HL-60 (cell line): ENCODE measurements at regions not wholly inside any gene's neighbourhood (a gene's known extent, or its start where the extent isn't known, plus 50 kb on each side); places are given as distances from the start of the nearest gene placed in this dataset.

ENCODE experiments used
- DNase-seq, 2 experiments: peaks; one replicate each; pipeline ENCODE4 v3.0.0-alpha.2; 2010 to 2020; ENCODE audit warnings: low read depth in 1 of 2, low spot score in 1 of 2
- H3K27ac ChIP-seq: fragments of 250-450 bp; sonication (Bioruptor Pico); replicated peaks from 2 replicates; pipeline ENCODE4 v1.5.1; 2020; ENCODE audit warnings: mild to moderate bottlenecking, moderate library complexity
- H3K27me3 ChIP-seq: fragments of 250-450 bp; sonication (Bioruptor Pico); 2 replicates; pipeline ENCODE4 v1.5.1; 2021; ENCODE audit warnings: mild to moderate bottlenecking, moderate library complexity; ENCODE audit not compliant: insufficient read depth, poor library complexity, severe bottlenecking
- H3K4me3 ChIP-seq: replicated peaks from 2 replicates; pipeline ENCODE4 v1.5.1; 2011; ENCODE audit warnings: mild to moderate bottlenecking, control low read depth, low read length; ENCODE audit not compliant: insufficient read depth
- CTCF ChIP-seq: IDR thresholded peaks from one replicate; pipeline ENCODE4 v1.5.1; 2011; ENCODE audit warnings: low read length, control low read depth, inconsistent platforms; ENCODE audit not compliant: insufficient read depth
- GABPA ChIP-seq: IDR thresholded peaks from 2 replicates; pipeline ENCODE4 v1.6.1; 2012; ENCODE audit warnings: low read depth
- POLR2AphosphoS5 ChIP-seq: IDR thresholded peaks from 2 replicates; pipeline ENCODE4 v1.6.1; 2012; ENCODE audit warnings: low read depth
- REST ChIP-seq: IDR thresholded peaks from 2 replicates; pipeline ENCODE4 v1.6.1; 2012; ENCODE audit warnings: low read depth; ENCODE audit not compliant: insufficient replicate concordance
- SPI1 ChIP-seq: IDR thresholded peaks from 2 replicates; pipeline ENCODE4 v1.6.1; 2012; ENCODE audit warnings: low read depth, mild to moderate bottlenecking, borderline replicate concordance

DNA sequence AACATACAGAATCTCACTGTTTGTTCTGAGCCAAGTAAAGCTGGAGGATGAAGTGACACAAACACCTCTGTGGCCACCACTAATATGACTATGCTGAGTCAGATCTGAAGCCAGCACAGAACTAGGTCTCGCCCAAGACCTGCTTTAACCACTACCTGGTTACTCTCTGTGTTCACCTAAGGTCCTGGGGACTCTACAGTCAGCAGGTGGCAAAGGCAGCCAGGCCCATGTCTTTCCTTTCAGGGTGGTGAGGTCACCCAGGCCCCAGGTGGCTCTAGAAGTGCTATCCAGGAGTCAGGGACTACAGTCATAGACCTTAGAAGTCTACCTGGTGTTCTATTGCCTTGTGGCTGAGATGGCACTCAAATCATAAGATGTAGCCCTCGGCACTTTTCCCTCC is 287.9 kb upstream of the ARRDC4 start:
- H3K4me3 ChIP-seq: no peak overlapping the region
- DNase-seq: no peak
- no peaks in the 10 kb centered on the region for H3K27me3 ChIP-seq
- H3K27ac ChIP-seq: no peak overlapping the region
- TF ChIP-seq SPI1 (no peak), POLR2AphosphoS5 (no peak), GABPA (no peak), REST (no peak), CTCF (no peak)

DNA sequence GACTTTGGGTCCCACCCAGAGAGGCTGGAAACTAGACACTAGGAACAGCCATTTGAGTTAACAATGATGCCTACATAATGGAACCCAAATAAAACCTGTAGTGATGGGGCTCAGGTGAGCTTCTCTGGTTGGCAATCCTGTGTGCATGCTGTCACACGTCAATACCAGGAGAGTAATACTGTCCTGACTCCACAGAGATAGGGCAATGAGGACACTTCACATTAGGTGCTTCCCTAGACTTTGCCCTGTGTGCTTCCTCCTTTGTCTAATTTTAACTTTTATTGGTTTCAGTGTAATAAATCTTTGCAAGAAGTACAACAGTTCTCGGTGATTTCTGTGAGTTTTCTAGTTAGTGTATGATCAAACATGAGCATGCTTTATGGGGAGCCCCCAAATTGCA is 281.8 kb upstream of the ARRDC4 start:
- DNase-seq: no peak
- Histone ChIP-seq H3K27me3 (no peaks in the 10 kb centered on the region), H3K4me3 (no peak overlapping the region), H3K27ac (no peak overlapping the region)
- no peak for TF ChIP-seq REST
- no peak for TF ChIP-seq POLR2AphosphoS5
- no peak for TF ChIP-seq SPI1
- no peak for TF ChIP-seq GABPA
- TF ChIP-seq CTCF: no peak

GRCh38 chr15:97679106-97679688 is 281.3 kb upstream of the ARRDC4 start:
- Histone ChIP-seq H3K27ac (no peak overlapping the region), H3K27me3 (no peaks in the 10 kb centered on the region), H3K4me3 (no peak overlapping the region)
- TF ChIP-seq GABPA (no peak), REST (no peak), POLR2AphosphoS5 (no peak), CTCF (no peak), SPI1 (no peak)
- no peak for DNase-seq
